ENCODE measurements at regions not wholly inside any gene's neighbourhood (a gene's known extent, or its start where the extent isn't known, plus 50 kb on each side); places are given as distances from the start of the nearest gene placed in this dataset.
"Not testable (repeated sequence)": the region's sequence is repeated elsewhere in the genome, so short reads cannot be mapped to it uniquely, and the experiment has no call there.

GRCh38 chr17:13102477-13102876 is 84.7 kb upstream of the ELAC2 start:
- H3K79me2 ChIP-seq (ENCODE audit: low read length) = no peaks in the 10 kb centered on the region
- H3K4me3 ChIP-seq (ENCODE audit: low read length) = no peak overlapping the region
- no peak overlapping the region for H2AFZ ChIP-seq (ENCODE audit: low read depth, low read length)
- H3K27ac ChIP-seq (ENCODE audit: low read length) = no peak overlapping the region
- H3K27me3 ChIP-seq (ENCODE audit: low read depth, low read length) = 0 out of 2 replicates have a peak, but pooled peaks cover 3% of the 10 kb centered on the region
- no peaks in the 10 kb centered on the region for H3K4me1 ChIP-seq (ENCODE audit: low read length)
- H4K20me1 ChIP-seq (ENCODE audit: insufficient read depth, low read length) = no peaks in the 10 kb centered on the region
- no peak overlapping the region for H3K9ac ChIP-seq (ENCODE audit: low read length)
- no peak overlapping the region for H3K4me2 ChIP-seq (ENCODE audit: low read length)
- TF ChIP-seq CTCF (IDR thresholded peaks at IDR 0.05; ENCODE audit: low read depth, low read length) = no peak
- no peak for TF ChIP-seq EZH2phosphoT487 (IDR thresholded peaks at IDR 0.05; ENCODE audit: low read depth)
- H3K9me3 ChIP-seq (ENCODE audit: insufficient read depth, low read length) = no peaks in the 10 kb centered on the region
- H3K36me3 ChIP-seq (replicated peaks; ENCODE audit: low read depth, low read length) = no peaks in the 10 kb centered on the region

- Histone ChIP-seq H3K79me2 (ENCODE audit: low read length) (no peaks in the 10 kb centered on the region), H3K36me3 (replicated peaks; ENCODE audit: low read depth, low read length) (no peaks in the 10 kb centered on the region), H3K27ac (ENCODE audit: low read length) (no peak overlapping the region), H3K4me2 (ENCODE audit: low read length) (no peak overlapping the region), H3K27me3 (ENCODE audit: low read depth, low read length) (no peaks in the 10 kb centered on the region), H2AFZ (ENCODE audit: low read depth, low read length) (no peak overlapping the region), H3K4me1 (ENCODE audit: low read length) (no peaks in the 10 kb centered on the region), H4K20me1 (ENCODE audit: insufficient read depth, low read length) (no peaks in the 10 kb centered on the region), H3K4me3 (ENCODE audit: low read length) (no peak overlapping the region), H3K9ac (ENCODE audit: low read length) (no peak overlapping the region), H3K9me3 (ENCODE audit: insufficient read depth, low read length) (no peaks in the 10 kb centered on the region)
- no peak for TF ChIP-seq EZH2phosphoT487 (IDR thresholded peaks at IDR 0.05; ENCODE audit: low read depth)
- no peak for TF ChIP-seq CTCF (IDR thresholded peaks at IDR 0.05; ENCODE audit: low read depth, low read length)
These were observed 82.1 kb upstream of the ELAC2 start for GRCh38 chr17:13099926-13100325.

GRCh38 chr17:13099089-13099735 is 81.4 kb upstream of the ELAC2 start:
- no peak overlapping the region for H2AFZ ChIP-seq (ENCODE audit: low read depth, low read length)
- H3K9ac ChIP-seq (ENCODE audit: low read length) = no peak overlapping the region
- H3K4me2 ChIP-seq (ENCODE audit: low read length) = no peak overlapping the region
- no peaks in the 10 kb centered on the region for H3K36me3 ChIP-seq (replicated peaks; ENCODE audit: low read depth, low read length)
- no peaks in the 10 kb centered on the region for H3K4me1 ChIP-seq (ENCODE audit: low read length)
- no peaks in the 10 kb centered on the region for H3K9me3 ChIP-seq (ENCODE audit: insufficient read depth, low read length)
- no peaks in the 10 kb centered on the region for H3K79me2 ChIP-seq (ENCODE audit: low read length)
- H4K20me1 ChIP-seq (ENCODE audit: insufficient read depth, low read length) = no peaks in the 10 kb centered on the region
- H3K27me3 ChIP-seq (ENCODE audit: low read depth, low read length) = no peaks in the 10 kb centered on the region
- TF ChIP-seq EZH2phosphoT487 (IDR thresholded peaks at IDR 0.05; ENCODE audit: low read depth) = no peak
- TF ChIP-seq CTCF (IDR thresholded peaks at IDR 0.05; ENCODE audit: low read depth, low read length) = no peak
- no peak overlapping the region for H3K4me3 ChIP-seq (ENCODE audit: low read length)
- no peak overlapping the region for H3K27ac ChIP-seq (ENCODE audit: low read length)

GRCh38 chr17:13096291-13096690 is 78.5 kb upstream of the ELAC2 start:
- H2AFZ ChIP-seq (ENCODE audit: low read depth, low read length) = no peak overlapping the region
- H3K9me3 ChIP-seq (ENCODE audit: insufficient read depth, low read length) = no peaks in the 10 kb centered on the region
- no peak overlapping the region for H3K4me2 ChIP-seq (ENCODE audit: low read length)
- no peaks in the 10 kb centered on the region for H4K20me1 ChIP-seq (ENCODE audit: insufficient read depth, low read length)
- no peaks in the 10 kb centered on the region for H3K4me1 ChIP-seq (ENCODE audit: low read length)
- no peaks in the 10 kb centered on the region for H3K36me3 ChIP-seq (replicated peaks; ENCODE audit: low read depth, low read length)
- H3K27me3 ChIP-seq (ENCODE audit: low read depth, low read length) = no peaks in the 10 kb centered on the region; the same call in 1 of the 2 replicates
- H3K27ac ChIP-seq (ENCODE audit: low read length) = no peak overlapping the region
- no peaks in the 10 kb centered on the region for H3K79me2 ChIP-seq (ENCODE audit: low read length)
- TF ChIP-seq CTCF (IDR thresholded peaks at IDR 0.05; ENCODE audit: low read depth, low read length) = no peak
- no peak for TF ChIP-seq EZH2phosphoT487 (IDR thresholded peaks at IDR 0.05; ENCODE audit: low read depth)
- no peak overlapping the region for H3K4me3 ChIP-seq (ENCODE audit: low read length)
- H3K9ac ChIP-seq (ENCODE audit: low read length) = no peak overlapping the region

- H2AFZ ChIP-seq (ENCODE audit: low read depth, low read length); H3K4me3 ChIP-seq (ENCODE audit: low read length); H3K27ac ChIP-seq (ENCODE audit: low read length); H3K4me1 ChIP-seq (ENCODE audit: low read length); H3K79me2 ChIP-seq (ENCODE audit: low read length); H3K36me3 ChIP-seq (replicated peaks; ENCODE audit: low read depth, low read length); H3K9me3 ChIP-seq (ENCODE audit: insufficient read depth, low read length); H3K4me2 ChIP-seq (ENCODE audit: low read length); H3K27me3 ChIP-seq (ENCODE audit: low read depth, low read length); H3K9ac ChIP-seq (ENCODE audit: low read length); H4K20me1 ChIP-seq (ENCODE audit: insufficient read depth, low read length): not testable (repeated sequence)
These were observed 74.2 kb upstream of the ELAC2 start for GRCh38 chr17:13092010-13092409.
